Omental fat pad (tissue), 3 donors: ENCODE measurements at regions not wholly inside any gene's neighbourhood (a gene's known extent, or its start where the extent isn't known, plus 50 kb on each side); places are given as distances from the start of the nearest gene placed in this dataset.

ENCODE experiments used
- ATAC-seq: fragments of 150-250 bp; one replicate; pipeline ENCODE4 v1.9.1; 2016; ENCODE audit warnings: mild to moderate bottlenecking, moderate library complexity; ENCODE audit not compliant: low FRiP score
- DNase-seq: peaks from one replicate; pipeline ENCODE4 v3.0.0-alpha.2; 2019; ENCODE audit warnings: low spot score
- CTCF ChIP-seq, 3 donors: fragments of 450-650 bp; IDR thresholded peaks; one replicate each; pipeline ENCODE4 v1.5.1; 2016 to 2017; ENCODE audit warnings: antibody characterized with exemption in 3 of 3, mild to moderate bottlenecking in 3 of 3, moderate library complexity in 2 of 3

GRCh38 chr2:47315475-47315874 is 53.6 kb upstream of the EPCAM start:
- TF ChIP-seq CTCF (IDR thresholded peaks at IDR 0.05) = no peak
- DNase-seq (no peak), ATAC-seq (no peak)

GRCh38 chr2:47313728-47314127 is 55.4 kb upstream of the EPCAM start:
- DNase-seq (no peak), ATAC-seq (no peak)
- TF ChIP-seq CTCF (IDR thresholded peaks at IDR 0.05) = no peak

- DNase-seq = no peak
- no peak for TF ChIP-seq CTCF (IDR thresholded peaks at IDR 0.05)
- peak; percentile 81 for ATAC-seq
Measured at GRCh38 chr2:47313141-47313691, 55.9 kb upstream of the EPCAM start.

- ATAC-seq (no peak), DNase-seq (no peak)
- TF ChIP-seq CTCF (IDR thresholded peaks at IDR 0.05) = no peak
Measured at GRCh38 chr2:47312491-47312850, 56.6 kb upstream of the EPCAM start.

GRCh38 chr2:47311764-47312490 is 57.2 kb upstream of the EPCAM start:
- ATAC-seq (no peak), DNase-seq (no peak)
- no peak for TF ChIP-seq CTCF (IDR thresholded peaks at IDR 0.05)

GRCh38 chr2:47310801-47311560 is 58.1 kb upstream of the EPCAM start:
- TF ChIP-seq CTCF (IDR thresholded peaks at IDR 0.05) = no peak
- no peak for DNase-seq
- no peak for ATAC-seq
